ENCODE measurements at regions not wholly inside any gene's neighbourhood (a gene's known extent, or its start where the extent isn't known, plus 50 kb on each side); places are given as distances from the start of the nearest gene placed in this dataset.

DNA sequence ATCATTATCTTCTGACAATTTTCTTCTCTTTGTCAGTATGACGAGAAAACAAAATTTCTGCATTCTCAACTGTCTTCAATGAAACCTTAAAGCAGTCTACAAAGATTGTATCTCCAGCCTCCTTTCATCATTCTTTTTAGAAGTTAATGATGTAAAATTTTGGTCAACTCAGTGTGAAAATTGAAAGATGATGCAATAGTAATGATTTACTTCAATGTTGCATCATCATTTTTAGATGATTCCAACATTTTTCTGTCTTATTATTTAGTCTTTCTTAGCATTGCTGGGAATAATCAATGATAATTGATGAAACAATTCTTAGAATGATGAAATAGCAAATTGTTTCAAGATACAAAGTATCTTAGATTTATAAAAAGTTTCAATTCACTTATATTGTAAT, 372.7 kb downstream of the C4orf33 start:
- H3K27ac Mint-ChIP-seq (ENCODE audit: unreplicated experiment): no peak overlapping the region
- no peaks in the 10 kb centered on the region for H3K4me1 Mint-ChIP-seq (ENCODE audit: low read depth)
- H3K9me3 Mint-ChIP-seq (ENCODE audit: low read depth): peaks cover 9% of the 10 kb centered on the region
- H3K4me3 Mint-ChIP-seq (ENCODE audit: unreplicated experiment): no peak overlapping the region
- H3K36me3 Mint-ChIP-seq (ENCODE audit: low read depth): peaks cover 2% of the 10 kb centered on the region
- TF ChIP-seq, protein P1, sequence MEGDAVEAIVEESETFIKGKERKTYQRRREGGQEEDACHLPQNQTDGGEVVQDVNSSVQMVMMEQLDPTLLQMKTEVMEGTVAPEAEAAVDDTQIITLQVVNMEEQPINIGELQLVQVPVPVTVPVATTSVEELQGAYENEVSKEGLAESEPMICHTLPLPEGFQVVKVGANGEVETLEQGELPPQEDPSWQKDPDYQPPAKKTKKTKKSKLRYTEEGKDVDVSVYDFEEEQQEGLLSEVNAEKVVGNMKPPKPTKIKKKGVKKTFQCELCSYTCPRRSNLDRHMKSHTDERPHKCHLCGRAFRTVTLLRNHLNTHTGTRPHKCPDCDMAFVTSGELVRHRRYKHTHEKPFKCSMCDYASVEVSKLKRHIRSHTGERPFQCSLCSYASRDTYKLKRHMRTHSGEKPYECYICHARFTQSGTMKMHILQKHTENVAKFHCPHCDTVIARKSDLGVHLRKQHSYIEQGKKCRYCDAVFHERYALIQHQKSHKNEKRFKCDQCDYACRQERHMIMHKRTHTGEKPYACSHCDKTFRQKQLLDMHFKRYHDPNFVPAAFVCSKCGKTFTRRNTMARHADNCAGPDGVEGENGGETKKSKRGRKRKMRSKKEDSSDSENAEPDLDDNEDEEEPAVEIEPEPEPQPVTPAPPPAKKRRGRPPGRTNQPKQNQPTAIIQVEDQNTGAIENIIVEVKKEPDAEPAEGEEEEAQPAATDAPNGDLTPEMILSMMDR (IDR thresholded peaks at IDR 0.05): no peak
- peaks cover 11% of the 10 kb centered on the region for H3K27me3 Mint-ChIP-seq (ENCODE audit: low read depth)
- DNase-seq (ENCODE audit: low spot score): no peak

GRCh38 chr4:129474698-129475097, 378.7 kb downstream of the C4orf33 start:
- Mint-ChIP-seq H3K27ac (ENCODE audit: unreplicated experiment) (no peak overlapping the region), H3K36me3 (ENCODE audit: low read depth) (peaks cover 2% of the 10 kb centered on the region), H3K9me3 (ENCODE audit: low read depth) (peaks cover 17% of the 10 kb centered on the region), H3K4me3 (ENCODE audit: unreplicated experiment) (no peak overlapping the region), H3K4me1 (ENCODE audit: low read depth) (no peaks in the 10 kb centered on the region), H3K27me3 (ENCODE audit: low read depth) (peaks cover 5% of the 10 kb centered on the region)
- TF ChIP-seq, protein P1 (IDR thresholded peaks at IDR 0.05): no peak
- DNase-seq (ENCODE audit: low spot score): no peak

DNA sequence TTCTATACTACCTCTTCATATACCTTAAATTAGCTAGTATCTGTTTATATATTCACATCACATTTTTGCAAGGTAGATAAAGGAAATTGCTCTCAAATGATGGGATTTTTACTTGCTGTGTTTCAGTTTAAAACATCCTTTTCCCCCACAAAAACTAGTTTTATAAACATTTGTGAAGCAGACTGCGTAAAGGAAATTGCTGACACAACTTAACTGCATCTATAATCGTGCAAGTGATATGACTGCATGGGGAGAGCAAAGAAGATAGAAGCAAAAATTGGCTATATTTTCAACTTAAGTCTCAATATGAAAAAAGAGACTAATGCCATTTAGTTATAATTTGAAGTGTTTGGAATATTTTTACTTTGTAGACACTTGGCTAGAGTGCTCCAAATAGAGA, 385.2 kb downstream of the C4orf33 start:
- TF ChIP-seq, protein P1 (IDR thresholded peaks at IDR 0.05): no peak
- Mint-ChIP-seq H3K27ac (ENCODE audit: unreplicated experiment) (no peak overlapping the region), H3K27me3 (ENCODE audit: low read depth) (no peaks in the 10 kb centered on the region), H3K36me3 (ENCODE audit: low read depth) (no peaks in the 10 kb centered on the region), H3K9me3 (ENCODE audit: low read depth) (no peaks in the 10 kb centered on the region), H3K4me1 (ENCODE audit: low read depth) (no peaks in the 10 kb centered on the region), H3K4me3 (ENCODE audit: unreplicated experiment) (no peak overlapping the region)
- no peak for DNase-seq (ENCODE audit: low spot score)

DNA sequence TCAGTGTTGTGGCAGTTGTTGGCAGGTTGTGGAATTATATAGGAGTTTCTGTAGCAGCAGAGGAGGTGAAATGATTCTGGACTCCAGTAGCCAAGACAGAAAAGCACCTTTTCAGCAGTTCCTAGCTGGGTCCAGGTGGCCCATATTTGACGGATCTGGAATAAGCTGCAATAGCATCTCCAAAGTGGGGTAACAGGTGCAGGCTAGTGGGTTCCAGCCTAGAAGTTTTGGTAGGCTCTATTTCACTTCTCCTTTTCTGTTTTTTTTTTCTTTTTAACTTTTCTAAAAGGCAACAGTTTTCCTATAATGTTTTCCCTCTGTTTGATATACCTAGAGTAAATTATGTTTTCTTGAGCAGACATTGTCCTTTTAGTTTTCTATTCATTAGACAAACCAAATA, 392.5 kb downstream of the C4orf33 start:
- Mint-ChIP-seq H3K4me1 (ENCODE audit: low read depth) (no peaks in the 10 kb centered on the region), H3K9me3 (ENCODE audit: low read depth) (no peaks in the 10 kb centered on the region), H3K4me3 (ENCODE audit: unreplicated experiment) (no peak overlapping the region), H3K27ac (ENCODE audit: unreplicated experiment) (no peak overlapping the region), H3K27me3 (ENCODE audit: low read depth) (peaks cover 2% of the 10 kb centered on the region), H3K36me3 (ENCODE audit: low read depth) (no peaks in the 10 kb centered on the region)
- no peak for DNase-seq (ENCODE audit: low spot score)
- TF ChIP-seq, protein P1 (IDR thresholded peaks at IDR 0.05): no peak

- Mint-ChIP-seq H3K27me3 (ENCODE audit: low read depth) (peaks cover 2% of the 10 kb centered on the region), H3K4me3 (ENCODE audit: unreplicated experiment) (no peak overlapping the region), H3K36me3 (ENCODE audit: low read depth) (no peaks in the 10 kb centered on the region), H3K9me3 (ENCODE audit: low read depth) (no peaks in the 10 kb centered on the region), H3K4me1 (ENCODE audit: low read depth) (no peaks in the 10 kb centered on the region), H3K27ac (ENCODE audit: unreplicated experiment) (no peak overlapping the region)
- DNase-seq (ENCODE audit: low spot score): no peak
- TF ChIP-seq, protein P1 (IDR thresholded peaks at IDR 0.05): no peak
These were observed 394.6 kb downstream of the C4orf33 start for GRCh38 chr4:129490516-129490915.

Measured in chondrocyte (in vitro differentiated cells).